Activated CD4-positive, CD25-positive, alpha-beta regulatory T cell treated with anti-CD3 and anti-CD28 coated beads, Interleukin-2, amount 50 U/mL, for 72 hours (primary cell): ENCODE measurements at regions not wholly inside any gene's neighbourhood (a gene's known extent, or its start where the extent isn't known, plus 50 kb on each side); places are given as distances from the start of the nearest gene placed in this dataset.
"Not testable (repeated sequence)": the region's sequence is repeated elsewhere in the genome, so short reads cannot be mapped to it uniquely, and the experiment has no call there.

ENCODE experiments used
- DNase-seq: peaks from one replicate; pipeline ENCODE4 v3.0.0; 2021

GRCh38 chr11:80718611-80719291 is 1277.9 kb upstream of the TENM4 start:
- no peak for DNase-seq

DNA sequence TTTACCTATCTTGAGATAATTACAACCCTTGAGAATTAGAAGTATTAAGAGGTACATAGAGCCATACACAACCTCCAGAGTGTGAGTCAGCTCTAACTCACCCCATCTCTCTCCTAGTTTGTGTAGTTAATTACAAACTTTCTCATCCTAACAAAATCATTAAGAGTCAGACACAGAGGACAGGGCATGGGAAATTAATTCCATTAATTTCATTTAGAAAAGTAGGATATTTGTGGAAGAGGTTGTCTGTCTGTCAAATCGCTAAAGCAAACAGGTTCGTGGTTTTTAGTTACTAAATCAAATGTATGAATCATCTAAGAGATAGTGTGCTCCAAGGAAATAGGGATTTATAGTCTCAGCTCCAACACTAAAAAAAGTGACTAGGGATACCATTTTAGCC is 1261.4 kb upstream of the TENM4 start:
- DNase-seq = no peak

DNA sequence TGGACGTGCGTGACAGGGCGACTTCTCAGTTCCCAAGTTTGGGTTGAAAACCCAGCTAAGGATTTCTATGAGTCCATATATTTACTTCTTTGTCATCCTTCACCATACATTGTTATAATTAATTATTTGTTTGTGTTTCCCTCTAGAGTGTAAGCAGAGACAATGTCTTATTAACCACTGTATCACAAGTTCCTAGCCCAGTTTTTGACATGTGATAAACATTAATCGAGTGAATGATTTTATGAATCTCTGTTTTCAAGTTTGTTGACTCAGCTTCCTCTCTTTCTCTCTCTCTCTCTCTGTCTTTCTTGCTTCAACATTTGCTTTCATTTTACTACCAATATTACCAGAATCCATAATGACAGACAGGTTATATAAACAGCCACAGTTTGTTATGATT is 1259.6 kb upstream of the TENM4 start:
- DNase-seq = no peak

GRCh38 chr11:80699406-80700177 is 1258.8 kb upstream of the TENM4 start:
- DNase-seq = not testable (repeated sequence)

- no peak for DNase-seq
Observed at GRCh38 chr11:80698637-80699036, 1257.8 kb upstream of the TENM4 start.

DNA sequence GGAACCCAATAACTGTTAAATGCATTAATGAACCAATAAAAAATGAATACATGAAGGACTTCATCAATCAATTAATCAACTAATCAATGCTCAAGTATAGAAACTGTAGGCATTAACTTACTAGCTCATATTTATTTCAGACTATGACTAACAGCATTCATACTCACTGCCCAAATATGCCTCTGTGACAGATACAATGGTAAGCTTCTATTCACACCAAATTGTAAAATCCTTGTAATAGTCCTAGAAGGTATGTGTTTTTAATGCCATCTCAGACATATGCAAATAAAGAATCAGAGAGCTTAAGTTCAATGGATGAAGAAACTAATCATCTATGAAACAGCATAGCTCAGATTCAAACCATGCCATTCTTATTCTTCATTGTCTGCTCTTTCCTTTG is 1253.6 kb upstream of the TENM4 start:
- DNase-seq = no peak

DNA sequence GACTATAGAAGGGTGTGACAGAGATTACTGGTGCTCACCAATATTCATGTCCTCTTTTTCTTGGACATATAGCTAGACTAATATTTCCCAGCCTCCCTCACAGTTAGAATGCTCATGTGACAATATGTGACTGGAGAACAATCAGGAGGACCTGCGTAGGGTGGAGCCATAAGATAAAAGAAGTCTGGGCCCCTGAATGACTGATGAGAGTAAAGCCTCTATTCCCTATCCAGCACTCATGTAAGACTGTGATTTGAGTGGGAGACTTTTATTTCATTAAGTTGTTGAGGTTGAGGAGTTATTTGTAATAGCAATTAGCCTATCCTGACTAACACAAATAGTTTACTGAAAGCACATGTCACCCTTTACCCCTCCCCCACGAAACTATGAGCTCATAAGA is 1247.1 kb upstream of the TENM4 start:
- DNase-seq = no peak

- DNase-seq = no peak
Observed at GRCh38 chr11:80686889-80687288, 1246.1 kb upstream of the TENM4 start.

DNA sequence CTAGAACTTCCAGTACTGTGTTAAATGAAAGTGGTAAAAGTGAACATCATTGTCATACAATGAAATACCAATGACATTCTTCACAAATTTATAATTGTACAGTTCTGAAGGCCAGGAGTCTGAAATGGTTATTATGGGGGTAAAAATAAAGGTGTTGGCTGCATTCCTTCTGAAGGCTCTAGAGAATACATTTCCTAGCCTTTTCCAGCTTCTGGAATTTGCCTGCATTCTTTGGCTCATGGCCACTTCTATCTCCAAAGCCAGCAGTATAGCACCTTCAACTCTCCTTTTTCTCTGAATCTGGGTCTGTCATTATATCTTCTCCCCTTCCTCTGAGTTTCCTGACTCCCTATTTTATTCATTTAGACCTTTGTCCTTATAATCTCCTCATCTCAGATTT is 1232.7 kb upstream of the TENM4 start:
- DNase-seq = no peak

DNA sequence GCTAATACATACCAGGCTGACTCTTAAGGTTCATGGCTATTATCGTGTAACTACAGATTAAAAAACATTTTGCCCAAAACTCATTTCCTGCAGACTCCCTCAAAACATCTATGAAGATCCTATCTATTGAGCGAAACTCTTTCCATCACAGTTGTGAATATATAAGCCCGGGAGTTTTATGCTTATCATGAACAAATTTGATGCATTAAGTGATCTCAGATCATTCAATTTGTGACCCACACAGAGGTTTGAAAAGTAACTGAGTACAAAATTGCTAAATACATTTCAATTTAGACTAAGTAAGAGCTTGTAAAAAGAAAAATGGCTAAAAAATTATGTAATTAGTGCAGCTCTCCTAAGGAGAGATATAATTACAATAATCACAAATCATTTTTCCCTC is 1228.8 kb upstream of the TENM4 start:
- DNase-seq = no peak

DNA sequence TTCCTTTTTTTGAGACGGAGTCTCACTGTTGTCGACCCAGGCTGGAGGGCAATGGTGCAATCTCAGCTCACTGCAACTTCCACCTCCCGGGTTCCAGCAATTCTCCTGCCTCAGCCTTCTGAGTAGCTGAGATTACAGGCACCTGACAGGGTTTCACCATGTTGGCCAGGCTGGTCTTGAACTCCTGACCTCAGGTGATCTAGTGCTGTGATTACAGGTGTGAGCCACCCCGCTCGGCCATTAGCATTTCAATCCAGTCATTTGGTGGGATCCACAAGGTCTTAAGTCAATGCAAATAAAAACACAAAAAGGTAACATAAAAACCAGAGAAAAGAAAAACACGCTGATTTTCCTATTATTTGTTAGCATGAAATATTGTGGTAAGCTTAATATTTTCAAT is 1227.2 kb upstream of the TENM4 start:
- no peak for DNase-seq

GRCh38 chr11:80655834-80656233 is 1215.0 kb upstream of the TENM4 start:
- no peak for DNase-seq

DNA sequence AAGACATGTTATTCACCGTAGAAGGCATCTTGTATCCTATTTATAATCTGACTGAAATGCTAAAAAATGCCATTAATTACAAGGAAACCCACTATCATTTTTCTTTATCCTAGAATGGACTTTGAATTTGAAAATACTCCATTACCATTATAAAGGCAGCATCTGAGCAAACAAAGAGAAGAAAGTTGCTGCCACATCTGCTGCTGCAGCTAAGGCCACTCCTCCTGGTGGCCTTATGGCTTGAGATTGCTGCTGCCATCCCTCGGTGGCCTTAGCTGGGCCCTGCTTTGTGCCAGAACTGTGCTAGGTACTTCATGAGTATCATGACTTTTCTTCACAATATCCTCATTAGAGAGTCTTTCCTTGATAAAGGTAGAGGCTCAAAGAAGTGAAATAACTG is 1210.1 kb upstream of the TENM4 start:
- DNase-seq = no peak

GRCh38 chr11:80649186-80649585 is 1208.4 kb upstream of the TENM4 start:
- no peak for DNase-seq

DNA sequence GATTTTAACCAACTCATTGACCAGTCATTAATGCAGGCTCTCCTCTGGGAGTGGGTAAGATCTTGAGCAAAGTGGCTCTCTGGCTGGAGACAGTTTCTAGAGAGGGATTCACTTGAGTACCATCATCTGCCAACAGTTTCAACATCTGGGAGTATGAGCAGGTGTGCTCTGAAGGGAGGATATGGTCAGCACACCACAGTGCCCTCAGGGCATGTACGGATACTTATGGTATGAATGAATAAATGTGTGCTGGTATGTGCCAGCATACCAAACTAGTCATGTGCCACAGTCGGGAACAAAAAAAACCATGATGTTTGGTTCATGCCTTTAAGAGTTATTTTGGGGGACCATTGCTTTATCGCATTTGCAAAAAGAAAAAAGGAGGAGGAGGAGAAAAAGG is 1197.5 kb upstream of the TENM4 start:
- no peak for DNase-seq

GRCh38 chr11:80637571-80637970 is 1196.7 kb upstream of the TENM4 start:
- no peak for DNase-seq

GRCh38 chr11:80636999-80637398 is 1196.2 kb upstream of the TENM4 start:
- DNase-seq = no peak

GRCh38 chr11:80635178-80635577 is 1194.3 kb upstream of the TENM4 start:
- no peak for DNase-seq

GRCh38 chr11:80632691-80633090 is 1191.9 kb upstream of the TENM4 start:
- DNase-seq = no peak

DNA sequence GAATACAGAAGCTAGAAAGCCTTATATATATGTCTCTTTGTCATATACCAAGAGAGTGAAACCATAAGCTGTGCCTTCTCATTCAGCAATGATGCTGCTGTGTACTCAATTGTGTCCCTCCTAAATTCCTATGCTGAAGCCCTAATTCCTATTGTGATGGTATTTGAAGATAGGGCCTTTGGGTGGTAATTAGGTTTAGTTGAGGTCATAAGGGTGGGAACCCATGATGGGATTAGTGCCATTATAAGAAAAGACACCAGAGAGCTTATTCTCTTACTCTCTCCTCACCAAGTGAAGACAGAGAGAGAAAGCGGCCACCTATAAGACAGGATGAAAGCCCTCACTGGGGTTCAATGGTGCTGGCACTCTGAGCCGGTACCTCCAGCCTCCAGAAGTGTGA is 1191.3 kb upstream of the TENM4 start:
- no peak for DNase-seq

GRCh38 chr11:80629466-80629865 is 1188.6 kb upstream of the TENM4 start:
- no peak for DNase-seq

GRCh38 chr11:80627364-80627763 is 1186.5 kb upstream of the TENM4 start:
- no peak for DNase-seq

DNA sequence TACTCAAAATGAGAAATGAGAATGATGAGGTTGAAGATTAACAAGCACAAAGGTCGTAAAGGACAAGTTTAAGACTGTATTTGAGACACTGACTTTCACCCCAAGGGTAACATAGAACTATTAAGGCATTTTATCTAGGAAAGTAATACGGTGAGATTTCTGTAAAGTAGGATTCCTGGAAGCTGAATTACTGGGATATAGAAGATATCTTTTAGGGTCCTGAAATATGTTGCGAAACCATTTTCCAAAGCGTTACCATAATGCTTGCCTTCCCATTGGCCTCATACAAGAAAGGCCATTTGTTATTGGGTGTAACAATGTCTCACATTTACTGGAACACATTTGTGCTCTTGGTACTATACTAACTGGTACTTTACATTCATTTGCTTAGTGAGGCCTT is 1185.9 kb upstream of the TENM4 start:
- DNase-seq = no peak

DNA sequence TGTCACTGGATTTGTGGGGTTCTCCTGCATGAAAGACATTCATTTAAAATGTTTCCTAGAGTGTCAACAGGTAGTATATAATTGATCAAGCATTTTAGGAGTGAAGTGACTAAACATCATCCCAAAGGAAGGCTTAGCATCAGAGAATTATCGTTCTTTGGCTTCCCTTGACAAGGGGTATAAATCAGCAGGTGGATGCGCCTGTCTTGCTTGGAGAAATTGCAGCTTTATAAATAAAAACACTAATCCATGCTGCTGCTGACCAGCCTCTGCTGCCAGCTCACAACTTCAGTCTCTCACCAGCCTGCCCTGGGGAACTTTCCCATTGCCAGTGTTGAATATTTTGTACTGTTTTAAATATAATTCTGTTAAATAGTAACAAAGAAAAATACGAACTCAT is 1184.7 kb upstream of the TENM4 start:
- DNase-seq = no peak

DNA sequence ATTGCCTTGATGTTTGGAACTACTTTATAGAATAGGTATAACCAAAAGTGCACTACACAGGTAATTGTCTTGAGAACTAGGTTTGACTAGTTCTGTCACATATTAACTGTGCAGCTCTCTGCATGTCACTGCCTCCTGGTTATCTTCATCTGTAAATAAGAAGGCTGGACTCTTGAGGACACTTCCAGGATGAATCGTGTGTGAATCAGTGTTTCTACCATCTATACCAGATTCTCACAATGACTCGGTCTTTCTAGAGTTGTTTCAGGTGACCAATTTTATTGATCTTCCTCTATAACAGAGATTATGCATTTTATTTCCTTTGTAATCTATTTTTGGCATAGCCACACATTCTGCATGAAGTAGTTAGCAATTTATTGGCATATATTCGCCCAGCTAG is 1181.0 kb upstream of the TENM4 start:
- DNase-seq = no peak
